Kidney (tissue), 13 donors: ENCODE measurements at regions not wholly inside any gene's neighbourhood (a gene's known extent, or its start where the extent isn't known, plus 50 kb on each side); places are given as distances from the start of the nearest gene placed in this dataset.

ENCODE experiments used
- DNase-seq, 5 donors: peaks; one replicate each; pipeline ENCODE4 v3.0.0-alpha.2; 2013 to 2020
- FAIRE-seq: peaks from 2 replicates; lab custom pipeline; 2012; peaks lifted over from hg19 to GRCh38; lab: Jason Lieb, UNC
- H3K27ac ChIP-seq, 2 donors: one replicate each; pipeline ENCODE4 v1.7.0; 2013; ENCODE audit warnings: low read depth in 2 of 2, low read length in 2 of 2, inconsistent platforms in 1 of 2
- H3K27me3 ChIP-seq: one replicate; pipeline ENCODE4 v1.7.1; 2013; ENCODE audit warnings: low read length, inconsistent platforms; ENCODE audit not compliant: control insufficient read depth, insufficient read depth
- H3K36me3 ChIP-seq, 3 donors: one replicate each; pipeline versions ENCODE4 v1.7.0 to v1.7.1; 2013; ENCODE audit warnings: low read length in 3 of 3, control low read depth in 1 of 3, inconsistent platforms in 1 of 3; ENCODE audit not compliant: insufficient read depth in 3 of 3, control insufficient read depth in 2 of 3
- H3K4me1 ChIP-seq, 3 donors: one replicate each; pipeline versions ENCODE4 v1.7.0 to v1.7.1; 2013; ENCODE audit warnings: low read length in 3 of 3, inconsistent platforms in 1 of 3, low read depth in 1 of 3; ENCODE audit not compliant: control insufficient read depth in 2 of 3, insufficient read depth in 2 of 3
- H3K4me3 ChIP-seq, 3 donors: one replicate each; pipeline versions ENCODE4 v1.7.0 to v1.8.1; 2013; ENCODE audit warnings: low read length in 3 of 3, control low read depth in 1 of 3, inconsistent platforms in 1 of 3
- H3K9ac ChIP-seq, 3 donors: one replicate each; pipeline versions ENCODE4 v1.7.0 to v1.7.1; 2013; ENCODE audit warnings: low read length in 3 of 3, control low read depth in 1 of 3, inconsistent platforms in 1 of 3
- H3K9me3 ChIP-seq, 3 donors: one replicate each; pipeline versions ENCODE4 v1.7.0 to v1.7.1; 2013; ENCODE audit warnings: low read length in 3 of 3, control low read depth in 1 of 3, inconsistent platforms in 1 of 3; ENCODE audit not compliant: control insufficient read depth in 2 of 3, insufficient read depth in 1 of 3
- CTCF ChIP-seq: IDR thresholded peaks from 3 replicates; pipeline ENCODE4 v1.5.1; 2012; ENCODE audit warnings: mild to moderate bottlenecking, moderate library complexity, borderline replicate concordance; ENCODE audit not compliant: insufficient read depth; ENCODE audit errors: extremely low read depth
- intact Hi-C: fragments of 100-400 bp; cut with DNase I; formaldehyde crosslinking; loops from one replicate; pipeline ENCODE4 v1.11.1; 2022
- donor health status: control.
- donor health status: control.
- donor health status: control.
- donor health status: control.
- donor health status: control.
- donor health status: DM: yes; HTN: yes; CAD: no.
- donor health status: Normal renal cell carcinoma (clear cell type).

- peak; percentile 56 for FAIRE-seq
- DNase-seq, result no peak
- intact Hi-C loops, result no loop called here
- TF ChIP-seq CTCF, result no peak
- Histone ChIP-seq H3K27ac (no peak overlapping the region), H3K36me3 (no peaks in the 10 kb centered on the region), H3K9ac (no peak overlapping the region), H3K27me3 (no peaks in the 10 kb centered on the region), H3K9me3 (no peaks in the 10 kb centered on the region), H3K4me3 (peak overlapping the region in 1 of 3 donors; percentile 16), H3K4me1 (no peaks in the 10 kb centered on the region)
Observed at GRCh38 chr3:145182196-145182911, 978.6 kb downstream of the PLOD2 start.

GRCh38 chr3:145183261-145183660 is 977.7 kb downstream of the PLOD2 start:
- H3K4me1 ChIP-seq, result no peaks in the 10 kb centered on the region
- intact Hi-C loops, result no loop called here

GRCh38 chr3:145188079-145188770 is 972.8 kb downstream of the PLOD2 start:
- Histone ChIP-seq H3K27ac (no peak overlapping the region), H3K36me3 (no peaks in the 10 kb centered on the region), H3K9me3 (no peaks in the 10 kb centered on the region), H3K9ac (no peak overlapping the region), H3K27me3 (no peaks in the 10 kb centered on the region), H3K4me1 (no peaks in the 10 kb centered on the region), H3K4me3 (no peak overlapping the region)
- TF ChIP-seq CTCF, result no peak
- DNase-seq, result no peak
- intact Hi-C loops, result no loop called here
- FAIRE-seq, result no peak

More at GRCh38 chr3:145183261-145183660, 977.7 kb downstream of the PLOD2 start:
- H3K9me3 ChIP-seq, result no peaks in the 10 kb centered on the region
- H3K9ac ChIP-seq, result no peak overlapping the region
- TF ChIP-seq CTCF, result no peak
- no peak overlapping the region for H3K4me3 ChIP-seq
- no peaks in the 10 kb centered on the region for H3K27me3 ChIP-seq
- H3K36me3 ChIP-seq, result no peaks in the 10 kb centered on the region
- H3K27ac ChIP-seq, result no peak overlapping the region
- peak; percentile 76 for FAIRE-seq
- DNase-seq, result no peak
